ENCODE measurements at regions not wholly inside any gene's neighbourhood (a gene's known extent, or its start where the extent isn't known, plus 50 kb on each side); places are given as distances from the start of the nearest gene placed in this dataset.
A peak's percentile ranks its signal among the peaks of the same experiment; 100 is the strongest.

DNA sequence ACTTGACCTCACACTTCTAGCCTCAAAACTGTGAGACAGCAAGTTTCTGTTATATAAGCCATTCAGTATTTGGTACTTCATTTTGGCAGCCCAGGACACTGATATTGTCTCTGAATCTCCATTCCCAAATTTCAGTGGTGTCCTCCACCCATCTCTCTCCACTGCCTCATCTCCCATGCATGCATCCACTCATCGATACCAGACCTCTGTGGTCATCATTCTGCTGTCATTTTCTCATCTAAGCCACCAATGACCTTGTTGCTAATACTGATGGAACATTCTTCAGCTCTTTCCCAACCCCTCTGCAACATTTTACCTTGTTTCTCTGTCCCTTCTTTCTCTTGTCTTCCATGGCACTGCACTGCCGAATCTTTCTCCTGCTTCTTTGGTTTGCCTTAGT lies 221.8 kb downstream of the SNX18 start:
- peaks cover 0 to 3% (median 0%) of the 10 kb centered on the region in 7 donors for H3K9me3 Mint-ChIP-seq
- H3K36me3 ChIP-seq (replicated peaks in 1 of 2; ENCODE audit: control insufficient read depth in 1 of 2, insufficient read depth in 2 of 2, low read length in 2 of 2): no peaks in the 10 kb centered on the region
- H4K20me1 ChIP-seq (ENCODE audit: insufficient read depth, low read length): no peaks in the 10 kb centered on the region
- no peak overlapping the region for H3K4me3 Mint-ChIP-seq
- H3K4me1 ChIP-seq (ENCODE audit: control insufficient read depth in 1 of 2, insufficient read depth in 2 of 2, low read length in 2 of 2): peaks cover 22 to 48% of the 10 kb centered on the region in 2 donors
- WGBS (ENCODE audit: insufficient coverage): 100% methylated on average over 2 of the region's 2 CpGs
- no peak overlapping the region for H3K4me2 ChIP-seq (replicated peaks; ENCODE audit: extremely low read depth, low read length, poor library complexity, severe bottlenecking)
- H3K9ac ChIP-seq (ENCODE audit: insufficient read depth, low read length, poor library complexity, severe bottlenecking): no peak overlapping the region
- DNase-seq: no peak
- H3K4me1 Mint-ChIP-seq: peaks cover 38% of the 10 kb centered on the region
- H3K79me2 ChIP-seq (ENCODE audit: insufficient read depth, low read length): no peaks in the 10 kb centered on the region
- intact Hi-C loops (cut with micrococcal nuclease): no loop called here
- no peaks in the 10 kb centered on the region for H3K9me3 ChIP-seq (replicated peaks in 1 of 2; ENCODE audit: control insufficient read depth in 1 of 2, insufficient read depth in 1 of 2, low read length in 2 of 2)
- H3K36me3 Mint-ChIP-seq: no peaks in the 10 kb centered on the region
- no peak overlapping the region for H3K4me3 ChIP-seq (replicated peaks in 1 of 3; ENCODE audit: low read depth in 2 of 3, low read length in 3 of 3)
- TF ChIP-seq, protein P1, sequence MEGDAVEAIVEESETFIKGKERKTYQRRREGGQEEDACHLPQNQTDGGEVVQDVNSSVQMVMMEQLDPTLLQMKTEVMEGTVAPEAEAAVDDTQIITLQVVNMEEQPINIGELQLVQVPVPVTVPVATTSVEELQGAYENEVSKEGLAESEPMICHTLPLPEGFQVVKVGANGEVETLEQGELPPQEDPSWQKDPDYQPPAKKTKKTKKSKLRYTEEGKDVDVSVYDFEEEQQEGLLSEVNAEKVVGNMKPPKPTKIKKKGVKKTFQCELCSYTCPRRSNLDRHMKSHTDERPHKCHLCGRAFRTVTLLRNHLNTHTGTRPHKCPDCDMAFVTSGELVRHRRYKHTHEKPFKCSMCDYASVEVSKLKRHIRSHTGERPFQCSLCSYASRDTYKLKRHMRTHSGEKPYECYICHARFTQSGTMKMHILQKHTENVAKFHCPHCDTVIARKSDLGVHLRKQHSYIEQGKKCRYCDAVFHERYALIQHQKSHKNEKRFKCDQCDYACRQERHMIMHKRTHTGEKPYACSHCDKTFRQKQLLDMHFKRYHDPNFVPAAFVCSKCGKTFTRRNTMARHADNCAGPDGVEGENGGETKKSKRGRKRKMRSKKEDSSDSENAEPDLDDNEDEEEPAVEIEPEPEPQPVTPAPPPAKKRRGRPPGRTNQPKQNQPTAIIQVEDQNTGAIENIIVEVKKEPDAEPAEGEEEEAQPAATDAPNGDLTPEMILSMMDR (IDR thresholded peaks at IDR 0.05): no peak
- no peak overlapping the region for H3K27ac ChIP-seq (ENCODE audit: low read depth in 1 of 2, low read length in 2 of 2)
- H3K27me3 Mint-ChIP-seq (ENCODE audit: low read depth in 3 of 3): peaks cover 0 to 4% (median 3%) of the 10 kb centered on the region in 3 donors
- H3K27me3 ChIP-seq (ENCODE audit: control insufficient read depth in 2 of 2, insufficient read depth in 2 of 2, low read length in 2 of 2): no peaks in the 10 kb centered on the region
- no peak overlapping the region for H2AFZ ChIP-seq (ENCODE audit: insufficient read depth, low read depth, low read length, poor library complexity, severe bottlenecking)
- peak overlapping the region in 1 of 7 donors; percentile 16 for H3K27ac Mint-ChIP-seq

DNA sequence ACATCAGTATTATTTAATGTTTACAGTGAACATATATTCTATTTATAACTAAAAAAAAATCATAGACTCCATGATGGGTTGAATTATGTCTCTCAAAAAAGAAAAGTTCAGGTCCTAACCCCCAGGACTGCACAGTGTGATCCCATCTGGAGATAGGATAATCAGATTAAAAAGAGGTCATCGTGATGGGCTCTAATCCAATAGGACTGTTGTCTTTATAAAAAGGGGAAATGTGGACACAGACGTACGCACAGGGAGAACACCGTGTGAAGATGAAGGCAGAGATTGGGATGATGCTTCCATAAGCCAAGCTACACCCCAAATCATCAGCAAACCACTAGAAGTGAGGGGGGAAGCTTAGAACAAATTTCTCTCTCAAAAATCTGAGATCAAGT lies 221.4 kb downstream of the SNX18 start:
- Histone ChIP-seq H3K4me2 (replicated peaks; ENCODE audit: extremely low read depth, low read length, poor library complexity, severe bottlenecking) (no peak overlapping the region), H4K20me1 (ENCODE audit: insufficient read depth, low read length) (no peaks in the 10 kb centered on the region), H3K79me2 (ENCODE audit: insufficient read depth, low read length) (no peaks in the 10 kb centered on the region), H3K4me1 (ENCODE audit: control insufficient read depth in 1 of 2, insufficient read depth in 2 of 2, low read length in 2 of 2) (peaks cover 18 to 44% of the 10 kb centered on the region in 2 donors), H3K27me3 (ENCODE audit: control insufficient read depth in 2 of 2, insufficient read depth in 2 of 2, low read length in 2 of 2) (no peaks in the 10 kb centered on the region), H3K9ac (ENCODE audit: insufficient read depth, low read length, poor library complexity, severe bottlenecking) (no peak overlapping the region), H3K9me3 (replicated peaks in 1 of 2; ENCODE audit: control insufficient read depth in 1 of 2, insufficient read depth in 1 of 2, low read length in 2 of 2) (no peaks in the 10 kb centered on the region), H3K36me3 (replicated peaks in 1 of 2; ENCODE audit: control insufficient read depth in 1 of 2, insufficient read depth in 2 of 2, low read length in 2 of 2) (no peaks in the 10 kb centered on the region), H3K27ac (ENCODE audit: low read depth in 1 of 2, low read length in 2 of 2) (peak overlapping the region in 1 of 2 donors; percentile 76), H2AFZ (ENCODE audit: insufficient read depth, low read depth, low read length, poor library complexity, severe bottlenecking) (no peak overlapping the region), H3K4me3 (replicated peaks in 1 of 3; ENCODE audit: low read depth in 2 of 3, low read length in 3 of 3) (no peak overlapping the region)
- Mint-ChIP-seq H3K27ac (peak overlapping the region in 3 of 7 donors; percentile 82 to 92 (median 84)), H3K27me3 (ENCODE audit: low read depth in 3 of 3) (peaks cover 0 to 4% (median 3%) of the 10 kb centered on the region in 3 donors), H3K4me1 (peaks cover 34% of the 10 kb centered on the region), H3K36me3 (no peaks in the 10 kb centered on the region), H3K9me3 (peaks cover 0 to 3% (median 0%) of the 10 kb centered on the region in 7 donors), H3K4me3 (no peak overlapping the region)
- no peak for DNase-seq
- no CpG with 5 or more reads among the region's 4 CpGs for WGBS (ENCODE audit: insufficient coverage)
- intact Hi-C loops (cut with micrococcal nuclease): no loop called here
- TF ChIP-seq, protein P1 (IDR thresholded peaks at IDR 0.05): no peak
